OCI-LY1 (cell line): ENCODE measurements at regions not wholly inside any gene's neighbourhood (a gene's known extent, or its start where the extent isn't known, plus 50 kb on each side); places are given as distances from the start of the nearest gene placed in this dataset.

ENCODE experiments used
- H2AFZ ChIP-seq: fragments of 200-600 bp; sonication (generic), shearing (Covaris generic); 2 replicates; pipeline ENCODE4 v1.6.0; 2014; ENCODE audit warnings: antibody characterized with exemption, mild to moderate bottlenecking, low read length
- H3F3A ChIP-seq: fragments of 200-600 bp; sonication (generic), shearing (Covaris generic); 2 replicates; pipeline ENCODE4 v1.6.0; 2014; ENCODE audit warnings: mild to moderate bottlenecking, antibody characterized with exemption, low read length, moderate library complexity; ENCODE audit not compliant: insufficient read depth
- H3K27ac ChIP-seq: fragments of 200-600 bp; sonication (generic); 2 replicates; pipeline ENCODE4 v1.5.1; 2014; ENCODE audit warnings: low read length, mixed run types, mild to moderate bottlenecking, low read depth; ENCODE audit not compliant: poor library complexity, severe bottlenecking
- H3K27me3 ChIP-seq: fragments of 200-600 bp; sonication (generic); 2 replicates; pipeline ENCODE4 v1.6.0; 2014; ENCODE audit warnings: antibody characterized with exemption, mild to moderate bottlenecking, low read length, moderate library complexity; ENCODE audit not compliant: insufficient read depth
- H3K36me3 ChIP-seq: fragments of 200-600 bp; sonication (generic); 2 replicates; pipeline ENCODE4 v1.6.1; 2014; ENCODE audit warnings: mild to moderate bottlenecking, antibody characterized with exemption, low read length, moderate library complexity, mixed read lengths; ENCODE audit not compliant: insufficient read depth
- H3K4me1 ChIP-seq: fragments of 200-600 bp; sonication (generic); 2 replicates; pipeline ENCODE4 v1.5.1; 2014; ENCODE audit warnings: mild to moderate bottlenecking, low read length, moderate library complexity; ENCODE audit not compliant: insufficient read depth, severe bottlenecking
- H3K4me2 ChIP-seq: fragments of 200-600 bp; sonication (generic), shearing (Covaris generic); 2 replicates; pipeline ENCODE4 v1.6.1; 2014; ENCODE audit warnings: low read length
- H3K4me3 ChIP-seq: fragments of 200-600 bp; sonication (generic); 2 replicates; pipeline ENCODE4 v1.5.1; 2014; ENCODE audit warnings: low read length, low read depth, mild to moderate bottlenecking, mixed read lengths; ENCODE audit not compliant: poor library complexity, severe bottlenecking
- H3K79me2 ChIP-seq: fragments of 200-600 bp; shearing (Covaris generic); 2 replicates; pipeline ENCODE4 v1.6.1; 2016; ENCODE audit warnings: mixed run types, low read length, mixed read lengths; ENCODE audit not compliant: insufficient read depth
- H3K9ac ChIP-seq: fragments of 200-600 bp; sonication (generic), shearing (Covaris generic); 2 replicates; pipeline ENCODE4 v1.6.1; 2014; ENCODE audit warnings: mild to moderate bottlenecking, low read length, mixed read lengths
- H3K9me2 ChIP-seq: fragments of 200-600 bp; sonication (generic), shearing (Covaris generic); 2 replicates; pipeline ENCODE4 v1.6.1; 2014; ENCODE audit warnings: low read depth, mild to moderate bottlenecking, low read length, mixed read lengths
- H3K9me3 ChIP-seq: fragments of 200-600 bp; shearing (Covaris generic); 2 replicates; pipeline ENCODE4 v1.6.1; 2014; ENCODE audit warnings: low read length, mixed read lengths
- H4K20me1 ChIP-seq: fragments of 200-600 bp; sonication (generic), shearing (Covaris generic); 2 replicates; pipeline ENCODE4 v1.6.0; 2016; ENCODE audit warnings: mild to moderate bottlenecking, low read length; ENCODE audit not compliant: insufficient read depth
- CTCF ChIP-seq: fragments of 200-600 bp; sonication (generic), shearing (Covaris generic); IDR thresholded peaks from 2 replicates; pipeline ENCODE4 v1.5.1; 2017; ENCODE audit warnings: mild to moderate bottlenecking, antibody characterized with exemption, low read length, moderate library complexity, mixed read lengths
- EZH2 ChIP-seq: fragments of 200-600 bp; sonication (generic), shearing (Covaris generic); IDR thresholded peaks from 2 replicates; pipeline ENCODE4 v1.8.0; 2017; ENCODE audit warnings: borderline replicate concordance, mixed run types, mild to moderate bottlenecking, antibody characterized with exemption, low read length, moderate library complexity, mixed read lengths

GRCh38 chr6:105545228-105545920 lies 142.5 kb upstream of the PREP start:
- Histone ChIP-seq H3F3A (no peaks in the 10 kb centered on the region), H3K4me3 (no peak overlapping the region), H3K79me2 (no peaks in the 10 kb centered on the region), H3K36me3 (no peaks in the 10 kb centered on the region), H3K4me2 (no peak overlapping the region), H3K27ac (no peak overlapping the region), H3K27me3 (no peaks in the 10 kb centered on the region), H3K9me3 (no peaks in the 10 kb centered on the region), H3K9ac (no peak overlapping the region), H3K9me2 (no peaks in the 10 kb centered on the region), H3K4me1 (no peaks in the 10 kb centered on the region), H4K20me1 (no peaks in the 10 kb centered on the region), H2AFZ (no peak overlapping the region)
- TF ChIP-seq CTCF (no peak), EZH2 (no peak)

GRCh38 chr6:105539911-105540310 lies 137.0 kb upstream of the PREP start:
- Histone ChIP-seq H3K79me2 (no peaks in the 10 kb centered on the region), H3K9me3 (no peaks in the 10 kb centered on the region), H3K9ac (no peak overlapping the region), H3K4me1 (no peaks in the 10 kb centered on the region), H3K9me2 (no peaks in the 10 kb centered on the region), H3F3A (no peaks in the 10 kb centered on the region), H3K4me2 (no peak overlapping the region), H3K4me3 (no peak overlapping the region), H4K20me1 (no peaks in the 10 kb centered on the region), H3K27ac (no peak overlapping the region), H3K27me3 (no peaks in the 10 kb centered on the region), H3K36me3 (no peaks in the 10 kb centered on the region), H2AFZ (no peak overlapping the region)
- TF ChIP-seq CTCF, result no peak
- TF ChIP-seq EZH2, result no peak

- Histone ChIP-seq H3F3A (no peaks in the 10 kb centered on the region), H3K27me3 (no peaks in the 10 kb centered on the region), H4K20me1 (no peaks in the 10 kb centered on the region), H3K79me2 (no peaks in the 10 kb centered on the region), H3K36me3 (no peaks in the 10 kb centered on the region), H3K4me1 (no peaks in the 10 kb centered on the region), H3K4me3 (no peak overlapping the region), H3K4me2 (no peak overlapping the region), H3K27ac (no peak overlapping the region), H2AFZ (no peak overlapping the region), H3K9me3 (no peaks in the 10 kb centered on the region), H3K9ac (no peak overlapping the region), H3K9me2 (no peaks in the 10 kb centered on the region)
- TF ChIP-seq EZH2 (no peak), CTCF (no peak)
Measured at GRCh38 chr6:105537981-105538578, 135.2 kb upstream of the PREP start.
